Ureter (tissue), 1 donor: ENCODE measurements at regions not wholly inside any gene's neighbourhood (a gene's known extent, or its start where the extent isn't known, plus 50 kb on each side); places are given as distances from the start of the nearest gene placed in this dataset.
"Not testable (repeated sequence)": the region's sequence is repeated elsewhere in the genome, so short reads cannot be mapped to it uniquely, and the experiment has no call there.

ENCODE experiments used
- DNase-seq: peaks from one replicate; pipeline ENCODE4 v3.0.0-alpha.2; 2020; ENCODE audit warnings: low spot score
- donor health status: DM: yes; HTN: yes; CAD: no.

DNA sequence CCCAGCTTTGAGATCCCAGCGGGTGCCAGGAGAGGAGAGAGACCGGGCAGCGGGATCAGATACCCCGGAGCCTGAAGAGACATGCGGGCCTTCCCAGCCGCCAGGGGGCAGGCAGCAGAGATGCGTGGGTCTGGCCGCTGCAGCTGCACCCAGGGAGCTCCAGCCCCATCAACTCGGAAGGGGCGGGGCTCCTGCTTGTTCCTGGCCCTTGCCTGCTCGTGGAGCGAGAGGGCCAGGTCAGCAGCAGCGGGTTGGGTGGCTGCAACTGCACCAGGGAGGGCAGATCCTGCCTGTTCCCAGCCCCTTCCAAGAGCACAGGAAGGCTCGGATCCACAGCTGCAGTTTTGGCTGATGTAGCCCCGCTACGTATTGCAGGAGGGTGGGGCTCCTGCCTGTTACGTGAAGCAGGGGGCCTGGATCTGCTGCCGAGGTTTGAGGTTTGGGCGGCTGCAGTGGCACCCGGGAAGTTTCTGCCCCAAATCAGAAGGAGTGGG, 532.8 kb downstream of the RFPL4B start:
- no peak for DNase-seq

DNA sequence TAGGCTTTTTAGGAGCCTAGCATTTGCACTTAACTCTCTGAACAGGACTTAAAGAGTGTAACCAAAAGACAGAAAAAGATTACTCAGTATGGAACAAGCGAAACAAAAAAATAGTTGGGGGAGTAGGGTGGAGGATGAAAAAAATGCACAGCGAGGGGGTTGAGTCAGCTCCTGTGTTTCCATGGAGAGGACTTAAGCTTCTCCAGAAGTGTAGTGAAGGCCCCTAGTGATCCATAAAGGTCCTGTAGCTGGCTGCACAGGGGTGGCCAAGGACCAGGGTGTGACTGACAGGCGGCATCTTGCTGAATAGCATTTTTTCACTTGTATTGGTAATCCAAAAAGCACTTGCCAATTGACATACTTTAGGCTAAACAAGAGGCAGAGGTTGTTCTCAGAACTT, 533.9 kb downstream of the RFPL4B start:
- DNase-seq: no peak

GRCh38 chr6:112881828-112882780, 535.0 kb downstream of the RFPL4B start:
- no peak for DNase-seq

GRCh38 chr6:112883095-112883494, 536.0 kb downstream of the RFPL4B start:
- no peak for DNase-seq

DNA sequence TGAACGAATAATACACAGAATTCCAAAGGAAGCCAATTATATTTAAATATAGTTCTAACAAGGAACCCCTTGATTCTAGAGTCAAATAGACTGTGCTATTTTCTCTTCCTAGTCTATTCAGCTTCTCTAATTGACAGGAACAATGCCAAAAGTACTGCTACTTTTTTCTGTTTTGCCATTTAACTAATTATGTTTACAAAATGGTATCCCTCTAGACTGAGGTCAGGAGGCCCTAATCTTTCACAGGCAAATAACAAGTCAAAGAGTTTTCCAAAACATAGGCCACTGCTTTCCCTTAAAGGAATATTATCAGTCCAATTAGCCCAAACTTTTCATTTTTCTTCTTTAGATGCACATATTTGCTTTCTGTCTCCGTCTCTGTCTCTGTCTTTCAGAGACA, 539.3 kb downstream of the RFPL4B start:
- DNase-seq: no peak

GRCh38 chr6:112887424-112887823, 540.3 kb downstream of the RFPL4B start:
- not testable (repeated sequence) for DNase-seq

- DNase-seq: no peak
Measured at GRCh38 chr6:112899541-112899940, 552.4 kb downstream of the RFPL4B start.

GRCh38 chr6:112903361-112903760, 556.2 kb downstream of the RFPL4B start:
- no peak for DNase-seq

DNA sequence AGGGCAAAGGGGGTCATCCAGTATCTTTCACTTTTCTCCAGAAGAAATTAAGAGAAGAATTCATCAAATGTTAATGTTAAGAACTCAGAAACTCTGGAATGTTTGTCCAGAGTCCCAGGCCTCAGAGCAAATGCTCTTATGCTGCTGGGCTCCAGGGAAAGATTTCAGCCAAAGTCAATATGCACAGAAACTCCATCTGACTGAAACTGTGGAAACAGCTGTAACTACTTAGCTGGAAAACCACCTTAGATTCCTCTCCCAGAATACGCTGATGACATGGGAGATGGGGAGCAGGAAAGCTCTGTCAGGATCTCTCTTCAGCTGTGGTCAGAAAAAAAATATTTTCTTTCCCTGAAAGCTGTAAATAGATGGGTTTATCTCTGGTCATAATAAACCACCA, 559.6 kb downstream of the RFPL4B start:
- DNase-seq: no peak

GRCh38 chr6:112909781-112910180, 562.7 kb downstream of the RFPL4B start:
- no peak for DNase-seq

DNA sequence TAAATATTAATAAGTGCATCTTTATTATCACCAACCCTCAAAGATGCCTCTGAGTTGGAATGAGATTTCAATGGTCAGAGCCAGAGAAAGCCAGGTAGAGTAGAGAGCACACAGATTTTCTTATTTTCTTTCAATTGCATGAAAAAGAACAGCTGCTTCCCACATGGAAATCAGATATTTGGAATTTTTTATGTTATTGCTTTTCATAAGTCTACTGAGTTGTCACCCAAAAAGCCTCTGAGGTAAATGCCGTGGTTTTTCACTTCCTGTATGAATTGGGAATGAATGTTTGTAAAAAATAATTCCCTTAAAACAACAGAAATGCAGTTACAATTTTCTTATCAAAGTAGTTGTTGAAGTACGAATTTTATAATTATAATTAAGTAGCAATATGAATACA, 563.1 kb downstream of the RFPL4B start:
- DNase-seq: no peak

DNA sequence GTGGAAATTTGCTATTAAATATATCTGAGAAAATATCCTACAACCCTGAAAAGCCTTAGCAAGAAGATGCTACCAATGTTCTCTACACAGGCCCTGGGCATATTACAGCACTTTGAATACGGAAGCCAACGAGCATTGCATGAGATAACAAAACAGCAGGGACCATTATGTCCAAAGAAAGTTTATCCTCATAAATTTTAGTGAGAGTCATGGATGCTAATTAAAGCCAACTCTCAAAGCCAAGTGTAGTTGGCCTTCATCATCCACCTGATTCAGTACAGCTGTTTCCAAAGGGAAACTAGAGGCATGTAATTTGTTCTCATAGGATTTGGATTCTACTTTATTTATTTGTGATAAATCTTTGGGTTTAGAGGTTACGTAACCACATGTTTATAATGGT, 564.8 kb downstream of the RFPL4B start:
- no peak for DNase-seq

DNA sequence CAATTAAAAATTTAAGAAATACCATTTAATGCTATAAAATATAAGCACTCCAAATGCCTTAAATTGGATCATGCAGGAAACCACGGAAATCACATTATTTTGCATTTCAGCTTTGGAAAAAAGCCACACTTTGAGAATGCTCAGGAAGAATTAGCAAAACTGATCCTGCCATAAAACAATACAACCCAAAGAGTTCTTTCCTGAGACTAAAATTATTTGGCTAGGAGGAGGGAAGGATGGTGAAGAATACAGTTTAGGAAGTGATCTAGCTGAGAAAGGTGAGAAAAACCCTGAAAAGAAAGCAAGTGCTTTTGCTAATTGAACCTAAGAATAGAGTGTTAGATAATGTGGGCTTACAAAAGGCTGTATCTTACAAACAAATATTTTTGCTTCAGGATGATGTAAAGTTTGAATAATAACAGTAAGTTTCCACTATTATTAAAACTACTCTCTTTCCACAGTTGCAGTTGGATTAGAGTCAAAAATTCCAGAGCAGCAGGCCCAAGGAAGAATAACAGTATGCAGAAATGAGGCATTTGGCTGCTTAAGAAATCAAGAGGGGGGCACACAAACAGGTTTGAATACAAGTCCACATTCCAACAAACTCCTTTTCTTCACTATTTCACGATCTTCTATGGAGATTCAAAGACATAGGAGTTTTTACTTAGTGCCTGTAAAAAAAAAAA, 565.4 kb downstream of the RFPL4B start:
- DNase-seq: no peak

GRCh38 chr6:112919744-112920143, 572.6 kb downstream of the RFPL4B start:
- DNase-seq: not testable (repeated sequence)

- DNase-seq: no peak
Measured at GRCh38 chr6:112920994-112921393, 573.9 kb downstream of the RFPL4B start.

GRCh38 chr6:112923940-112924587, 576.9 kb downstream of the RFPL4B start:
- no peak for DNase-seq

DNA sequence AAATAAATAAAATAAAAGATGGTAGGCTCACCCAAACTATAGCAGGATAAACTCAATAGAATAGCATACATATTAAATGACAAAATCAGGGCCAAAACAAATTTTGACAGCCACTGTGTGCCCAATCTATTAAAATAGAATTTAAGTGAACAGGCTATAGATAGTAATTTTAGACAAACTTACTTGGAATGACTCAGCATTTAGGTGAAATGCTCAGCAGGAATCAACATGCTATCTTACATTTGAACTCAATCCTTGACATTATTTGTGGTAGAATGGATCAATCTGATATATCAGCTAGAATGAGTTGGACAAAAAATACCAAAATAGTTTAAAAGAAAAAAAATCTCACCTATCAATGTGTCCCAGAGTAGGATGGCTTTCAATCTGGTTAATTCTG, 578.6 kb downstream of the RFPL4B start:
- no peak for DNase-seq

- DNase-seq: no peak
Measured at GRCh38 chr6:112927641-112928320, 580.7 kb downstream of the RFPL4B start.

- DNase-seq: no peak
Measured at GRCh38 chr6:112929641-112930040, 582.5 kb downstream of the RFPL4B start.

- no peak for DNase-seq
Measured at GRCh38 chr6:112931832-112932231, 584.7 kb downstream of the RFPL4B start.

DNA sequence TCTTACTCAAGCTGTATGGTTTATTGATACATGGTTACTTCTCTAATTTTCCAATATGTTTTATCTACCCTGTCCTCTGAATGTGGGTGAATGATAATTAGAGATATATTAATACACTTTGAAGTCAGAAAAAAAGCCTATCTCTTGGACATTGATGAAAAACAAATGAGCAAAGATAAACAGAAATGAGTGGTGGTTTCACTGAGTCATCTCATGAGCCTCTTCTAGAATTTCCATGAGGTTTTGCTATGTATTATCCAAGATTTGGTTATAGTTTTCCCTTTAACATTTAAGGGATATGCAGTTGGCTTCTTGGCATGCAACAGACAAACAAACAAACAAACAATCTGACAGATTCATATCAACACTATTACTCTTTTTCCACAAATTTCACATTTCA, 586.8 kb downstream of the RFPL4B start:
- no peak for DNase-seq
